ENCODE measurements at regions not wholly inside any gene's neighbourhood (a gene's known extent, or its start where the extent isn't known, plus 50 kb on each side); places are given as distances from the start of the nearest gene placed in this dataset.
A peak's percentile ranks its signal among the peaks of the same experiment; 100 is the strongest.
"Not testable (repeated sequence)": the region's sequence is repeated elsewhere in the genome, so short reads cannot be mapped to it uniquely, and the experiment has no call there.

GRCh38 chr5:53262348-53262970, 152.9 kb upstream of the MOCS2 start:
- DNase-seq = peak in 1 of 5 donors; percentile 45
- H3K4me1 ChIP-seq (ENCODE audit: insufficient read depth) = no peaks in the 10 kb centered on the region

GRCh38 chr5:53263151-53263550, 153.6 kb upstream of the MOCS2 start:
- WGBS, 3 donors = 90 to 98% (median 92%) methylated on average over 1 of the region's 1 CpG
- DNase-seq = no peak
- Histone ChIP-seq H3K9me3 (no peaks in the 10 kb centered on the region), H3K4me1 (ENCODE audit: insufficient read depth) (no peaks in the 10 kb centered on the region), H3K27me3 (no peaks in the 10 kb centered on the region), H3K36me3 (no peaks in the 10 kb centered on the region), H3K4me3 (no peak overlapping the region), H3K27ac (no peak overlapping the region)
- TF ChIP-seq CTCF (IDR thresholded peaks at IDR 0.05) (no peak), POLR2A (IDR thresholded peaks at IDR 0.05) (no peak), EP300 (IDR thresholded peaks at IDR 0.05) (no peak)
- intact Hi-C loops (cut with DNase I) = no loop called here

More at GRCh38 chr5:53262348-53262970, 152.9 kb upstream of the MOCS2 start:
- Histone ChIP-seq H3K27me3 (no peaks in the 10 kb centered on the region), H3K36me3 (no peaks in the 10 kb centered on the region), H3K27ac (no peak overlapping the region), H3K4me3 (no peak overlapping the region), H3K9me3 (no peaks in the 10 kb centered on the region)
- no peak for TF ChIP-seq POLR2A (IDR thresholded peaks at IDR 0.05)
- peak in 1 of 3 donors; percentile 39 for TF ChIP-seq CTCF (IDR thresholded peaks at IDR 0.05)
- intact Hi-C loops (cut with DNase I) = no loop called here
- WGBS, 3 donors = 77 to 79% (median 78%) methylated on average over 4 of the region's 4 CpGs

GRCh38 chr5:53265043-53265442, 155.5 kb upstream of the MOCS2 start:
- H3K27ac ChIP-seq = no peak overlapping the region
- no peak for DNase-seq
- TF ChIP-seq POLR2A (IDR thresholded peaks at IDR 0.05) (no peak), EP300 (IDR thresholded peaks at IDR 0.05) (no peak), CTCF (IDR thresholded peaks at IDR 0.05) (no peak)
- no peak overlapping the region for H3K4me3 ChIP-seq
- no peaks in the 10 kb centered on the region for H3K27me3 ChIP-seq
- intact Hi-C loops (cut with DNase I) = no loop called here
- H3K9me3 ChIP-seq = no peaks in the 10 kb centered on the region
- no peaks in the 10 kb centered on the region for H3K36me3 ChIP-seq
- no peaks in the 10 kb centered on the region for H3K4me1 ChIP-seq (ENCODE audit: insufficient read depth)
- 57 to 68% (median 61%) methylated on average over 2 of the region's 2 CpGs for WGBS, 3 donors

GRCh38 chr5:53268241-53268640, 158.7 kb upstream of the MOCS2 start:
- H3K27me3 ChIP-seq; intact Hi-C loops (cut with DNase I); H3K4me3 ChIP-seq; DNase-seq; H3K27ac ChIP-seq; H3K4me1 ChIP-seq (ENCODE audit: insufficient read depth); H3K36me3 ChIP-seq; H3K9me3 ChIP-seq: not testable (repeated sequence)
- WGBS, 3 donors = 72 to 77% (median 76%) methylated on average over 7 of the region's 7 CpGs

- H3K27me3 ChIP-seq = no peaks in the 10 kb centered on the region
- no peaks in the 10 kb centered on the region for H3K36me3 ChIP-seq
- TF ChIP-seq POLR2A (IDR thresholded peaks at IDR 0.05) (no peak), EP300 (IDR thresholded peaks at IDR 0.05) (no peak), CTCF (IDR thresholded peaks at IDR 0.05) (no peak)
- H3K4me1 ChIP-seq (ENCODE audit: insufficient read depth) = no peaks in the 10 kb centered on the region
- DNase-seq = no peak
- H3K4me3 ChIP-seq = no peak overlapping the region
- H3K27ac ChIP-seq = no peak overlapping the region
- intact Hi-C loops (cut with DNase I) = no loop called here
- WGBS, 3 donors = 80 to 88% (median 85%) methylated on average over 1 of the region's 1 CpG
- H3K9me3 ChIP-seq = no peaks in the 10 kb centered on the region
These were observed 166.1 kb upstream of the MOCS2 start for GRCh38 chr5:53275666-53276065.
